ENCODE measurements at regions not wholly inside any gene's neighbourhood (a gene's known extent, or its start where the extent isn't known, plus 50 kb on each side); places are given as distances from the start of the nearest gene placed in this dataset.

- ChIA-PET CTCF (no interaction called here), POLR2A (no interaction called here)
Observed at GRCh38 chr2:44869761-44870160, 71.7 kb upstream of the SIX3 start.

GRCh38 chr2:44877417-44877816 is 64.1 kb upstream of the SIX3 start:
- ChIA-PET CTCF (no interaction called here), POLR2A (no interaction called here)

- CTCF ChIA-PET = no interaction called here
- POLR2A ChIA-PET = no interaction called here
Observed at GRCh38 chr2:44879269-44880124, 62.0 kb upstream of the SIX3 start.

- POLR2A ChIA-PET = no interaction called here
Observed at GRCh38 chr2:44880125-44880483, 61.4 kb upstream of the SIX3 start.

GRCh38 chr2:44881856-44882255 is 59.6 kb upstream of the SIX3 start:
- ChIA-PET POLR2A (no interaction called here), CTCF (no interaction called here)

More at GRCh38 chr2:44880125-44880483, 61.4 kb upstream of the SIX3 start:
- CTCF ChIA-PET = no interaction called here

- CTCF ChIA-PET = no interaction called here
- POLR2A ChIA-PET = interaction anchor here (0.6 kb wide), 1 partner anchor 423 kb away, joined by 5 read pairs; no protein-coding TSS in a partner anchor
Observed at GRCh38 chr2:44883356-44883755, 58.1 kb upstream of the SIX3 start.

- POLR2A ChIA-PET = no interaction called here
- CTCF ChIA-PET = no interaction called here
Observed at GRCh38 chr2:44884231-44884630, 57.3 kb upstream of the SIX3 start.

- CTCF ChIA-PET = interaction anchor here (0.7 kb wide), 1 partner anchor 9 kb away, joined by 4 read pairs; no protein-coding TSS in a partner anchor
Observed at GRCh38 chr2:44884677-44885076, 56.8 kb upstream of the SIX3 start.

GRCh38 chr2:44886414-44886813 is 55.1 kb upstream of the SIX3 start:
- ChIA-PET CTCF (no interaction called here), POLR2A (no interaction called here)

More at GRCh38 chr2:44884677-44885076, 56.8 kb upstream of the SIX3 start:
- POLR2A ChIA-PET = no interaction called here

- CTCF ChIA-PET = no interaction called here
Observed at GRCh38 chr2:44889096-44889495, 52.4 kb upstream of the SIX3 start.

More at GRCh38 chr2:44889096-44889495, 52.4 kb upstream of the SIX3 start:
- POLR2A ChIA-PET = no interaction called here
